A673 (cell line): ENCODE measurements at regions not wholly inside any gene's neighbourhood (a gene's known extent, or its start where the extent isn't known, plus 50 kb on each side); places are given as distances from the start of the nearest gene placed in this dataset.

ENCODE experiments used
- CTCF ChIP-seq: fragments of 300-800, 200-600 bp; sonication (generic); conservative IDR thresholded peaks from 2 replicates; pipeline ENCODE4 v1.5.1; 2017; ENCODE audit warnings: low read depth, mild to moderate bottlenecking, antibody characterized with exemption, low read length, moderate library complexity, mixed read lengths
- EZH2 ChIP-seq: fragments of 200-600 bp; sonication (generic); IDR thresholded peaks from 2 replicates; pipeline ENCODE4 v1.6.1; 2017; ENCODE audit warnings: borderline replicate concordance, low read depth, mild to moderate bottlenecking, mixed read lengths, antibody characterized with exemption, low read length; ENCODE audit not compliant: poor library complexity, severe bottlenecking

- no peak for TF ChIP-seq CTCF
- no peak for TF ChIP-seq EZH2
Observed at GRCh38 chr11:37811349-37811748, 1213.3 kb upstream of the RAG2 start.
